ENCODE measurements at regions not wholly inside any gene's neighbourhood (a gene's known extent, or its start where the extent isn't known, plus 50 kb on each side); places are given as distances from the start of the nearest gene placed in this dataset.
"Not testable (repeated sequence)": the region's sequence is repeated elsewhere in the genome, so short reads cannot be mapped to it uniquely, and the experiment has no call there.

GRCh38 chr16:29312835-29313558 lies 93.5 kb downstream of the NPIPB11 start:
- no peak overlapping the region for H3K9ac ChIP-seq (ENCODE audit: low read depth, low read length, poor library complexity, severe bottlenecking)
- no peaks in the 10 kb centered on the region for H3K27me3 ChIP-seq (ENCODE audit: insufficient read depth, low read length, poor library complexity, severe bottlenecking)
- H3F3A ChIP-seq (ENCODE audit: low read depth) = no peaks in the 10 kb centered on the region
- no peaks in the 10 kb centered on the region for H4K20me1 ChIP-seq (ENCODE audit: insufficient read depth, low read length, poor library complexity, severe bottlenecking)
- no peaks in the 10 kb centered on the region for H3K9me2 ChIP-seq (replicated peaks; ENCODE audit: low read depth, low read length)
- no peaks in the 10 kb centered on the region for H3K4me1 ChIP-seq (ENCODE audit: insufficient read depth, low read length, poor library complexity, severe bottlenecking)
- H3K4me3 ChIP-seq (ENCODE audit: low read length, poor library complexity, severe bottlenecking) = no peak overlapping the region
- H3K9me3 ChIP-seq (ENCODE audit: insufficient read depth, low read depth, low read length) = no peaks in the 10 kb centered on the region
- H2AFZ ChIP-seq (ENCODE audit: low read length) = no peak overlapping the region
- no peaks in the 10 kb centered on the region for H3K36me3 ChIP-seq (ENCODE audit: insufficient read depth, low read length)
- no peaks in the 10 kb centered on the region for H3K79me2 ChIP-seq (ENCODE audit: insufficient read depth, low read length)
- H3K4me2 ChIP-seq (ENCODE audit: low read depth, low read length, poor library complexity, severe bottlenecking) = no peak overlapping the region
- TF ChIP-seq CTCF (conservative IDR thresholded peaks at IDR 0.05; ENCODE audit: low read length) (no peak), EZH2phosphoT487 (IDR thresholded peaks at IDR 0.05; ENCODE audit: borderline replicate concordance) (no peak)

GRCh38 chr16:29312345-29312675 lies 94.2 kb downstream of the NPIPB11 start:
- not testable (repeated sequence) for H3F3A ChIP-seq (ENCODE audit: low read depth); H3K9me2 ChIP-seq (replicated peaks; ENCODE audit: low read depth, low read length); H3K4me1 ChIP-seq (ENCODE audit: insufficient read depth, low read length, poor library complexity, severe bottlenecking); H3K4me2 ChIP-seq (ENCODE audit: low read depth, low read length, poor library complexity, severe bottlenecking); H4K20me1 ChIP-seq (ENCODE audit: insufficient read depth, low read length, poor library complexity, severe bottlenecking); H3K79me2 ChIP-seq (ENCODE audit: insufficient read depth, low read length); H3K27me3 ChIP-seq (ENCODE audit: insufficient read depth, low read length, poor library complexity, severe bottlenecking); H3K9me3 ChIP-seq (ENCODE audit: insufficient read depth, low read depth, low read length); H3K36me3 ChIP-seq (ENCODE audit: insufficient read depth, low read length); H2AFZ ChIP-seq (ENCODE audit: low read length); H3K4me3 ChIP-seq (ENCODE audit: low read length, poor library complexity, severe bottlenecking); H3K9ac ChIP-seq (ENCODE audit: low read depth, low read length, poor library complexity, severe bottlenecking)

- no peak overlapping the region for H3K4me3 ChIP-seq (ENCODE audit: low read length, poor library complexity, severe bottlenecking)
- no peaks in the 10 kb centered on the region for H3K27me3 ChIP-seq (ENCODE audit: insufficient read depth, low read length, poor library complexity, severe bottlenecking)
- no peaks in the 10 kb centered on the region for H3K9me3 ChIP-seq (ENCODE audit: insufficient read depth, low read depth, low read length)
- no peak overlapping the region for H3K4me2 ChIP-seq (ENCODE audit: low read depth, low read length, poor library complexity, severe bottlenecking)
- H3F3A ChIP-seq (ENCODE audit: low read depth) = no peaks in the 10 kb centered on the region
- no peaks in the 10 kb centered on the region for H3K79me2 ChIP-seq (ENCODE audit: insufficient read depth, low read length)
- no peaks in the 10 kb centered on the region for H3K36me3 ChIP-seq (ENCODE audit: insufficient read depth, low read length)
- H3K9ac ChIP-seq (ENCODE audit: low read depth, low read length, poor library complexity, severe bottlenecking) = no peak overlapping the region
- H4K20me1 ChIP-seq (ENCODE audit: insufficient read depth, low read length, poor library complexity, severe bottlenecking) = no peaks in the 10 kb centered on the region
- no peaks in the 10 kb centered on the region for H3K9me2 ChIP-seq (replicated peaks; ENCODE audit: low read depth, low read length)
- H2AFZ ChIP-seq (ENCODE audit: low read length) = no peak overlapping the region
- no peaks in the 10 kb centered on the region for H3K4me1 ChIP-seq (ENCODE audit: insufficient read depth, low read length, poor library complexity, severe bottlenecking)
- TF ChIP-seq EZH2phosphoT487 (IDR thresholded peaks at IDR 0.05; ENCODE audit: borderline replicate concordance) = no peak
- TF ChIP-seq CTCF (conservative IDR thresholded peaks at IDR 0.05; ENCODE audit: low read length) = no peak
Measured at GRCh38 chr16:29311461-29312344, 94.8 kb downstream of the NPIPB11 start.

All from Loucy (cell line).